OCI-LY7 (cell line): ENCODE measurements at regions not wholly inside any gene's neighbourhood (a gene's known extent, or its start where the extent isn't known, plus 50 kb on each side); places are given as distances from the start of the nearest gene placed in this dataset.

Experiments
- CTCF ChIP-seq: fragments of 200-600 bp; sonication (generic); conservative IDR thresholded peaks from 2 replicates; pipeline ENCODE4 v1.5.1; 2014; ENCODE audit warnings: mild to moderate bottlenecking, antibody characterized with exemption, low read length, moderate library complexity, mixed read lengths
- EZH2phosphoT487 ChIP-seq: fragments of 200-600 bp; sonication (generic); IDR thresholded peaks from 2 replicates; pipeline ENCODE4 v1.6.1; 2018; ENCODE audit warnings: low read depth, borderline replicate concordance, mild to moderate bottlenecking, mixed run types, antibody characterized with exemption, low read length, moderate library complexity, mixed read lengths

- TF ChIP-seq CTCF (no peak), EZH2phosphoT487 (no peak)
Observed at GRCh38 chr3:43895573-43895972, 204.8 kb downstream of the ABHD5 start.
